ENCODE measurements at regions not wholly inside any gene's neighbourhood (a gene's known extent, or its start where the extent isn't known, plus 50 kb on each side); places are given as distances from the start of the nearest gene placed in this dataset.

DNA sequence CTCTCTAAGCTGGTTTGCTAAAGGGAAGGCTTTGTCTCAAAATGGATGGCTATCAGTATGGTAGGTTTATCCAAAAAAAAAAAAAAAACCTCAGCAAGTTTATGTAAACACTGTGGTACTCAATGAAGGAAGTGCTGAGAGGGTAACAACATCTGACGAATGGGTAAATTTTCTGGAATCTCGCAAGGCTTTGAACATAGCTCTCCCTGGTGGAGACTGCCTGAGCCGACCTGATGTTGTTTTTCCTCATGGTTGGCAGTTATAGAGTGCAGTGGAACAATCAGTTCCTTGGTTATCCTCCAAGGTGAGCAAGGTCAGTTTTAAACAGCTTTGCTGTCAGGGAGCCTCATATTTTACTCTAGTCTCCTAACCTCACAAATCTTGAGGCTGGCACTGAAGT, 94.6 kb downstream of the ZPLD1 start:
- DNase-seq = no peak

- DNase-seq = no peak
Observed at GRCh38 chr3:102530415-102531181, 95.8 kb downstream of the ZPLD1 start.

- no peak for DNase-seq
Observed at GRCh38 chr3:102531686-102532085, 96.9 kb downstream of the ZPLD1 start.

DNA sequence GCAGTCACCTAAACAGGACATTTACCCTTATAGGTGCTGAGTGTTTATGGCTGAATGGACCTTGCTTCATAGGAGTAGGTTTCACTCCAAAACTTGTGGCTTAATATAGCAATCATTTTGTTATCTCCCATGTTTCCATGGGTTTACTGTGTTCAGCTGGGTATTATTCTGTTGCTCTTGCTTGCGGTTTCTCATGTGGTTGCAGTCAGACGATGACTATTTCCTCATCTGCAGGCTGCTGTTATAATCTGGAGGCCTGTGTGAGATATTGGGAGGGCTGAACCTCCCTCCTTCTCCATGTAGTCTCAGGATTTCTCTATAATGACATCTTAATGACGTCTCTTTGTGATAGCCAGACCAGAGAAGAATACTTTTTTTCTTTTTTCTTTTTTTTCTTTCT, 98.1 kb downstream of the ZPLD1 start:
- peak; percentile 12 for DNase-seq

GRCh38 chr3:102533784-102534183, 99.0 kb downstream of the ZPLD1 start:
- DNase-seq = peak; percentile 11

- peak; percentile 45 for DNase-seq
Observed at GRCh38 chr3:102536456-102536855, 101.6 kb downstream of the ZPLD1 start.

- no peak for DNase-seq
Observed at GRCh38 chr3:102537123-102537522, 102.3 kb downstream of the ZPLD1 start.

DNA sequence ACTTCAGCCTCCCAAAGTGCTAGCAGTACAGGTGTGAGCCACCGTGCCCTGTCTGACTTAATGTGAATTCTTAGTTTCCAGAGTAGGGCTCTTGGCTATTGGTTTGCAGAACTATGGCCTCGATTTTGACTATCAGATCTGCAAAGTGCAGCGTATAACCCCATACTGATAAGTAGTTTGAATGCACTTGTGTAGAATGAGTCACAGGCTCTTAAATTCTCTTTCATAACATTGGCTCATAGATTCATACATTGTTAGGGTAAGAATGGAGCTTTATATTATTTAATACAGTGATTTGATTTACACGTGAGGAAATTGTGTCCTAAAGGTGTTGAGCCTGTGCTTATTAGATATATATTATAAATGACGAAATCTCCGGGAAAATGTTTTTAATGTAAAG, 109.9 kb downstream of the ZPLD1 start:
- DNase-seq = no peak

DNA sequence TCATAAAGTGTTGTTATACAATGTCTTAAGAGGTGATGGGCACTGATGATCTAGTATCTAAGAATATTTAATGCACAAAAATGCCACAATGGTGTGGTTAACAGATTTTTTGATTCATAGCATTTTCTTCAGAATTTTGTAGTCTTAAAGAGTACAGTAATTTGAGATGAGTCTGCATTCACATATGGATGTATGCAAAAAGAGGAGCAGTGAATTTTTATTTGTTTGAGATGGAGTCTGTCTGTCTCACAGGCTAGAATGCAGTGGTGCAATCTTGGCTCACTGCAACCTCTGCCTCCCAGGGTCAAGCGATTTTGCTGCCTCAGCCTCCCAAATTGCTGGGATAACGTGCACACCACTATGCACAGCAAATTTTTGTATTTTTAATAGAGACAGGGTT, 110.5 kb downstream of the ZPLD1 start:
- no peak for DNase-seq

DNA sequence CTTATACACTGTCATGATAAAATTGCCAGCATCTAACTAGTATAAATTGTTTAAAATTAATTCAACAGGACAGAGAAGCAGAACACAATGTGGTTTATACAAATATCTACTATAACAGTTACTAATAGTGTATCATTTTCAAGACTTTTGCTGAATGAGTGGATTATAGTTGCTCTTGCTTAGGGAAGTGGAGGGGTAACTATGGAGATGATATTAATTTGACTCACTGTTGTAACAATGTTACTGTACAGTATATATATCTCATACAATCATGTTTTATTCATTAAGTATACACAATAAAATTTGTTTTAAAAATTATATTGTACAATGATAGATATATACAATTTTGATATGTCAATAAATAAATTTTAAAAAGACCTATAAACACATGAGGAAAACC, 119.1 kb downstream of the ZPLD1 start:
- DNase-seq = no peak

DNA sequence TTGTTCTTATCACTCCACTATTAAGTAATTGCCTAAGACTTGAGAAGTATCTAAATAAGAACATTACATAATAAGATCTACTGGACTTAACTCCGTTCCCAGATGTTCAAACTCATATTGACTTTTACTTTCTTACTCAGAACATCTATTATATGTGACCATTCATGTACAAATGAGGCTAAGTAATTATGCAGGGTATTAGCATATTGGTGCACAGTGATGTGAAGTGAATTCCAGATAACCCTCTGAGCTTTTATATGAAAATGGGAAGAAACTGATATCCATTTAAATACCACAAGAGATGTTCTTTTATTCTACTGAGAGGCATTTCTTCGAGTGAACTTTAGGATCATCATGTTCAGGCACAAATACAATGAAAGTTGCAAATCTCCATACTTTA, 135.7 kb downstream of the ZPLD1 start:
- DNase-seq = no peak

DNA sequence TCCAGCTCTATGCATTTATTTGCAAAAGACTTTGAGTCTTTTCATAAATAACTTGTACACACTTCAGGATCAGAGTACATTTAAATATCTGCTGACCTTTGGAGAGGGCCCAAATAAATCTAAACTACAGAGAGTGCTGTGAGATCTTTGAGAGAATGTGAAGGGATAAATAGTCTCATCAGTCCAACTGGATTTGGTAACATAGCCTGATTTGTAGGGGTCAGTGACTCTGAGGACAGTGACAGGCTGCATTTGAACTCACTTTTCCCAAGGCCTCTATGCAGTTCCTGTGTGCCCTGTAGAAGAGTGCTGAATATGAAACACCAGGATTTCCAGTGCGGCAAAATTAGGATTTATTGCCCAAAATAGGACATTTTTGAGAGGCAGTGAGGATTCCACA, 136.2 kb downstream of the ZPLD1 start:
- DNase-seq = no peak

DNA sequence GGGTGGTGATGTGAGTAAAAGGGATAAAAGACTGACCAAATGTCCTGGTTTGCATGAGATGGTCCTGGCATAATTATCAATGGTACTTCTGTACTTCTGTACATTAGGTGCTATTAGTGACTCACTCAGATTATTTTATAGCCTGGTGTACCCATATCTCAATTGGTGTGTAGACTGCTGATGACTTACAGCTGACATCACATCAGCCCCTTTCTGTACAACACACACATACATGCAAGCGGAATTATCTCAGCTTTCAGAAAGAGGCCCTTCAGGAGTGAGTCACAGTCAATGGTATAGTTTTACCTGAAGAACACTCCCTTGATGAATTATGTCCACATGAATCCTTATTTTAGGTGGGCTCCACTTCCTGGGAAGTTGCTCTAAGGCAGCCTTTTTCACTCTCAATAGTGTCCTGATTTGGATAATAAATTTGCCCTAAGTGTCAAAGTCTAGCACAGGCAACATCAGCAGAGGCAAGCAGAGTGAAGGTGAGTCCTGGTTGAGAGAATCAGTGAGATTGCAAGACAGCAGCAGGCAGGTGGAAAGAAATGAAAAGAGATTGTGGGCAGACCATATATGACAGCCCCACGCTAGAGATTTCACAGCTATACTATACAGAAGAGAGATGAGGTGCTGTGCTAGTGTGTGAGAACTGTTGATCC, 137.0 kb downstream of the ZPLD1 start:
- DNase-seq = no peak

DNA sequence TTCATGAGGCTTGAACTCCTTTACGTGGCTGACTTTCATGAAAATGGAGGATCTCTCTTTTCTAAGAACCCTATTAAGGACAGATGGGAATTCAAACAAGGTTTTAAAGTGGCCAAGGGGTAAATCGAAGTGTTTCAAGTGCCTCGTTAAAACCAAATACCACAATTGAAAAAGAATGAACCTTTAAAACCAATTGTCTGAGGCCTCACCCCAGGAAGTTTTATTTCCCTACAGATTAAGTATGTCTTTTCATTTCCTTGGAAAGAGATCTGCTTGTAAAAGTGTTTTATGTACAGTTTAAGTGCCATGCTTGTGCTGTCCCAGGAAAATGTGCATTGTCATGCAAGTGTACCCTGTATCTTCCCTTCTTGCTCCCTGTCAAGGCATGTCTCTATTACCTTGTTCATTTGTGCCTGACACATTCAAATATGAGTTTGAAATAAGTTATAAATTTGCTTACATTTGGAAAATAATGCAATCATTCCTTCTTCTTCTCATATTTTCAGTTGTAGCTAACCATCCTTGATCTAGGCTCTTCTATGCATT, 138.7 kb downstream of the ZPLD1 start:
- no peak for DNase-seq

- DNase-seq = no peak
Observed at GRCh38 chr3:102574355-102574754, 139.5 kb downstream of the ZPLD1 start.

DNA sequence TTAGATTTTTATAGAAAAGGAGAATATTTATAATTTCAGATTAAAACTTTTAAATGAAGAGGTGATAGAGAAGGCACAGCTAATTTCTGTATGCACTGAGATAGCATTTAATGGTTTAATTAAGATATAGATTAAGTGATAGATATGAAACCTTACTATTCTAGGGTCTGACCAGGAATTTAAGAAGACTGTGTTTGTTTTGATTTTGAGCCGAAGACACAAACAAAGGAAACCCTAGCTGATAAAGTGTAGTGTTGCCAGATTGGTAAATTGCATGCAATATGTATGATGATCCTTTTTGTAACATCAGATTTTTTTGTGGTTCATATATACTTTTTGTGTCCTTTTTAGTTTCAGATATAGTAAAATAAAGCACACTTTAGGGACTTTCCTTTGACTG, 141.8 kb downstream of the ZPLD1 start:
- DNase-seq = no peak

- DNase-seq = peak; percentile 4
Observed at GRCh38 chr3:102577082-102577789, 142.4 kb downstream of the ZPLD1 start.

DNA sequence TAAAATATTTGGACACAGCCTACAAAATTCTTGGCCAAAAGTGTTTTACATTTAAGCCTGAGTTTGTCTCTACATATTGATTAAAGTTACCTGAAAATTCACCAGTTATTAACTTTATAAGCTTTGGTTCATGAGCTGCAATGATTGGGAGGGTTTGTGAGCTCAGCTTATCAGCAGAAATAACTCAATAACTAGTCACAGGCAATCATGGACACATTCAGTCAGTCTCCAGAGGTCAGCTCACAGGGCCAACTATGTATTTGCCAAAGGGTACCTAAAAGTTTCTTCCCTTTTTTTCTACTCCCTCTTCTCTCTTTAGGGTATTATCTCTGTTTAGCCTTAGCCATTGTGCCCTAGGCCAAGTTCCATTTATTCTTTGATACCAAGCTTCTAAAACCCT, 145.9 kb downstream of the ZPLD1 start:
- no peak for DNase-seq

GRCh38 chr3:102586485-102586884, 151.7 kb downstream of the ZPLD1 start:
- DNase-seq = no peak

DNA sequence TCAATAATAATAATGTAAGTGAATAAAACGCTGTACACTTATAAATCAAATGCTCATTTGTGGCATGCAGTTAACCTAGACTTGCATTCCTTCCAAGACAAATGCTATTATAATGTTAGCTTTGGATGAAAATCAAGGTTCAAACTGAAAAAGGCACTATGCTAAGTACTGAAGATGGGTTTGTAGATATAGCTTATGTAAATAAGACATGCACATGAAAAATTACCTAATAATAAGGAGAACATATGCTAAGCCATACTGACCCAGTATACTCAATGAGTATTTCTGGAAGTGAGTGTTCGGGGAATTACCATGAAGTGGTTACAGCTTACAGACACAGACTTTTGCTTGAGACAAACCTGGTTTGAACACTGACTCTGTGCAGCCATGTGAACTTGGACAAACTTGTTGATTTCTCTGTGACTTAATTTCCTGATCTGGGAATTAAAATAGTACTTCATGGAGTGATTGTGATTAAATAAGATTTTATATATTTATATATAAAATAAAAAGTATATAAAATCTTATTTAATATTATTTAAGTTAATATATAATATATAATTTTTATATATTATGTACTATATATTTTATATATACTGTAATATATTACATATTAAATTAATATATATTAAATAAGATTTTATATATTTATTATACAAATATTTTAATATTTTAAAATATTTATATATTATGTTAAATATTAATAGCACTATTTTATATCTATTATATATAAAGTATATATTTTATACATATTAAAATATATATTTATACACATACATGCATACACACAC, 159.2 kb downstream of the ZPLD1 start:
- no peak for DNase-seq

GRCh38 chr3:102595057-102595456, 160.2 kb downstream of the ZPLD1 start:
- no peak for DNase-seq

GRCh38 chr3:102599819-102600576, 165.2 kb downstream of the ZPLD1 start:
- no peak for DNase-seq

Data from suppressor macrophage treated with lipopolysaccharide for 4 hours (primary cell).